Neural cell (in vitro differentiated cells): ENCODE measurements at regions not wholly inside any gene's neighbourhood (a gene's known extent, or its start where the extent isn't known, plus 50 kb on each side); places are given as distances from the start of the nearest gene placed in this dataset.

Source experiments
- CTCF ChIP-seq: fragments of 450-650 bp; IDR thresholded peaks from 2 replicates; pipeline ENCODE4 v1.5.1; 2014; ENCODE audit warnings: antibody characterized with exemption, mild to moderate bottlenecking, moderate library complexity; ENCODE audit not compliant: poor library complexity, severe bottlenecking
- EP300 ChIP-seq: fragments of 450-650 bp; conservative IDR thresholded peaks from 2 replicates; pipeline ENCODE4 v1.6.1; 2014; ENCODE audit warnings: antibody characterized with exemption, mild to moderate bottlenecking, moderate library complexity; ENCODE audit not compliant: poor library complexity, severe bottlenecking
- EZH2 ChIP-seq: fragments of 200-600, 300-800 bp; shearing (Covaris generic), sonication (generic); IDR thresholded peaks from 2 replicates; pipeline ENCODE4 v1.6.1; 2014; ENCODE audit warnings: antibody characterized with exemption, low read length, borderline replicate concordance, mild to moderate bottlenecking; ENCODE audit not compliant: insufficient read depth, poor library complexity, severe bottlenecking
- MXI1 ChIP-seq: fragments of 450-650 bp; conservative IDR thresholded peaks from 2 replicates; pipeline ENCODE4 v1.6.1; 2014; ENCODE audit warnings: antibody characterized with exemption, mild to moderate bottlenecking; ENCODE audit not compliant: poor library complexity, severe bottlenecking
- POLR2AphosphoS5 ChIP-seq: IDR thresholded peaks from 2 replicates; pipeline ENCODE4 v1.6.1; 2012
- RAD21 ChIP-seq: fragments of 450-650 bp; conservative IDR thresholded peaks from 2 replicates; pipeline ENCODE4 v1.6.1; 2014; ENCODE audit warnings: antibody characterized with exemption, mild to moderate bottlenecking, moderate library complexity
- SMC3 ChIP-seq: fragments of 450-650 bp; conservative IDR thresholded peaks from 2 replicates; pipeline ENCODE4 v1.6.1; 2014; ENCODE audit warnings: antibody characterized with exemption, mild to moderate bottlenecking, moderate library complexity; ENCODE audit not compliant: poor library complexity
- TAF1 ChIP-seq: IDR thresholded peaks from 2 replicates; pipeline ENCODE4 v1.6.1; 2012; ENCODE audit warnings: low read depth
- TF ChIP-seq, protein P1 (sequence below): IDR thresholded peaks from 2 replicates; pipeline ENCODE4 v1.6.1; 2012; ENCODE audit warnings: borderline replicate concordance

DNA sequence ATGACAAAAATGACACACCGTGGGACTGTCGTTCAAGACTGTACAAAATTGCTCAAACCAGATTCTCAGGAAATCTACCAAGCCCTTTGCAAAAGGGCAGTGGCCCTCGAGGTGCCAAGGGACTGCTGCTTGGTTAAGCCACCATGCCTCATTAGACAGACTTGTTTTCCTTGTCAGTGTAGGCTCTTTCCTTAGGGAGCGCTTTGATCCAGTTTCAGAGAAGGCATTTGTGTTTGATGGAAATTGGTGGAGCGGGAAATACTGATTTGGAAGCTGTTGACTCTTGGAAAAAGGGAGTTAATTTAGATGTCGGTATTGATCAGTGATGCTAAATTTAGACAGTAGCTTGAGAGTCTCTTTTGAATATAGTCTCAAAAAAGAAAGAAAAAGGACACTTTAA is 304.3 kb upstream of the UMPS start:
- TF ChIP-seq POLR2AphosphoS5, result no peak
- no peak for TF ChIP-seq CTCF
- TF ChIP-seq, protein P1, sequence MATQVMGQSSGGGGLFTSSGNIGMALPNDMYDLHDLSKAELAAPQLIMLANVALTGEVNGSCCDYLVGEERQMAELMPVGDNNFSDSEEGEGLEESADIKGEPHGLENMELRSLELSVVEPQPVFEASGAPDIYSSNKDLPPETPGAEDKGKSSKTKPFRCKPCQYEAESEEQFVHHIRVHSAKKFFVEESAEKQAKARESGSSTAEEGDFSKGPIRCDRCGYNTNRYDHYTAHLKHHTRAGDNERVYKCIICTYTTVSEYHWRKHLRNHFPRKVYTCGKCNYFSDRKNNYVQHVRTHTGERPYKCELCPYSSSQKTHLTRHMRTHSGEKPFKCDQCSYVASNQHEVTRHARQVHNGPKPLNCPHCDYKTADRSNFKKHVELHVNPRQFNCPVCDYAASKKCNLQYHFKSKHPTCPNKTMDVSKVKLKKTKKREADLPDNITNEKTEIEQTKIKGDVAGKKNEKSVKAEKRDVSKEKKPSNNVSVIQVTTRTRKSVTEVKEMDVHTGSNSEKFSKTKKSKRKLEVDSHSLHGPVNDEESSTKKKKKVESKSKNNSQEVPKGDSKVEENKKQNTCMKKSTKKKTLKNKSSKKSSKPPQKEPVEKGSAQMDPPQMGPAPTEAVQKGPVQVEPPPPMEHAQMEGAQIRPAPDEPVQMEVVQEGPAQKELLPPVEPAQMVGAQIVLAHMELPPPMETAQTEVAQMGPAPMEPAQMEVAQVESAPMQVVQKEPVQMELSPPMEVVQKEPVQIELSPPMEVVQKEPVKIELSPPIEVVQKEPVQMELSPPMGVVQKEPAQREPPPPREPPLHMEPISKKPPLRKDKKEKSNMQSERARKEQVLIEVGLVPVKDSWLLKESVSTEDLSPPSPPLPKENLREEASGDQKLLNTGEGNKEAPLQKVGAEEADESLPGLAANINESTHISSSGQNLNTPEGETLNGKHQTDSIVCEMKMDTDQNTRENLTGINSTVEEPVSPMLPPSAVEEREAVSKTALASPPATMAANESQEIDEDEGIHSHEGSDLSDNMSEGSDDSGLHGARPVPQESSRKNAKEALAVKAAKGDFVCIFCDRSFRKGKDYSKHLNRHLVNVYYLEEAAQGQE, result no peak
- no peak for TF ChIP-seq EP300
- TF ChIP-seq EZH2, result no peak
- TF ChIP-seq SMC3, result no peak
- TF ChIP-seq TAF1, result no peak
- TF ChIP-seq RAD21, result no peak
- no peak for TF ChIP-seq MXI1
